HG03108 (cell line): ENCODE measurements at regions not wholly inside any gene's neighbourhood (a gene's known extent, or its start where the extent isn't known, plus 50 kb on each side); places are given as distances from the start of the nearest gene placed in this dataset.

Experiments
- ATAC-seq: cut with Tn5 transposase; IDR thresholded peaks from one replicate; pipeline ENCODE4 v1.9.1; 2021; ENCODE audit warnings: moderate library complexity; ENCODE audit not compliant: unreplicated experiment

- no peak for ATAC-seq
Observed at GRCh38 chr11:27216270-27217149, 146.5 kb downstream of the CCDC34 start.

- no peak for ATAC-seq
Observed at GRCh38 chr11:27215471-27216269, 147.3 kb downstream of the CCDC34 start.

DNA sequence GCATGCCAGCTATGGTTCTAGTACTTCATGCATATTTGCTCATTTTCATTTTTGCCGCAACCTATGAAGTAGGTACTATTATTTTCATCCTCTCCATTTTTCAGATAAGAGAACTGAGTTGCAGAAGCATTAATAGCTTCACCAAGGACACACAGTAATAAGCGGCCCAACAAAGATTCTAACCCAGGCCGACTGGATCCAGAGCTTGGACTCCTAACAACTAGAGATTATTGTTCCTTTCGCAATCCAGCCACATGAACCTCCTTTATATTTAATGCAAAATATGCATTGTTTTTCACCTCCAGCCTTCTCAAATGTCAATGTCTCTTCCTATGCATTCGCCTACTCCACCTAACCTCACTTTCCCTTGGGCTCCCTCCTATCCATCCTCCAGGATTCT lies 148.3 kb downstream of the CCDC34 start:
- ATAC-seq = no peak

- no peak for ATAC-seq
Observed at GRCh38 chr11:27213232-27213660, 149.8 kb downstream of the CCDC34 start.

GRCh38 chr11:27212248-27212780 lies 150.7 kb downstream of the CCDC34 start:
- ATAC-seq = peak; percentile 41

DNA sequence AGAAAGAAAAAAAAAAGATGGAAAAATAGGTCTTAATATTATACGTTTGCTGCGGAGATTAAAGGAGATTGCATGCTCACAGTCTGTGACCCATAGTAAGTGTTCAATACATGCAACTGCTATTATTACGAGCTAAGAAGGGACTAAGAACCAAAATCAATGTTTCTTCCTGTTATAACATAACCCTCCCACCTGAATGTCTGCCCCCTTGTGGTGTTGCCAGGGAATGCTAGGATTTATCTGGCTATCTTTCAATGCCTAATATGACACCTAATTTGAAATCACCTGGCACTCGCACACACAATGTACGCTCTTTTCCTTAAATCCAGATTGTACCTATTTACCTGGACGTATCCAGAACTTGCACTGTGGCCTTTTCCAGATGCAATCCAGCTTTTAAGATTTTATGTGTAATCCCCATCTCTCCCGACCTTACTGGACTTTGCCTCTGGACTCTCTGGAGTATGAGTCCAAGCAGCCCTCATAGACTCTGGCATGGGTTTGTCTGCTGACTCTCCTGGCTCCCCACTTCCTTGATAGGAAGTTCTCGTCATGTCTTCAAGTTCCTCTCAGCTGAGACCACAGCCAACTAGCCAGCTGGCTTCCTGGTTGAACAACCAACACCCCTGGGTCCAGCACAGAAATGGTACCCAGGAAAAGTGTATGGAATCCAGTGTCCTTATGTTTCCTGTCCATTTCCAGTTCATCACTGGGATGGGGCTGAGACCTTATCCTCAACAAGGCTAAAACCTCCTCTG lies 151.5 kb downstream of the CCDC34 start:
- ATAC-seq = no peak

- no peak for ATAC-seq
Observed at GRCh38 chr11:27210531-27210930, 152.5 kb downstream of the CCDC34 start.

DNA sequence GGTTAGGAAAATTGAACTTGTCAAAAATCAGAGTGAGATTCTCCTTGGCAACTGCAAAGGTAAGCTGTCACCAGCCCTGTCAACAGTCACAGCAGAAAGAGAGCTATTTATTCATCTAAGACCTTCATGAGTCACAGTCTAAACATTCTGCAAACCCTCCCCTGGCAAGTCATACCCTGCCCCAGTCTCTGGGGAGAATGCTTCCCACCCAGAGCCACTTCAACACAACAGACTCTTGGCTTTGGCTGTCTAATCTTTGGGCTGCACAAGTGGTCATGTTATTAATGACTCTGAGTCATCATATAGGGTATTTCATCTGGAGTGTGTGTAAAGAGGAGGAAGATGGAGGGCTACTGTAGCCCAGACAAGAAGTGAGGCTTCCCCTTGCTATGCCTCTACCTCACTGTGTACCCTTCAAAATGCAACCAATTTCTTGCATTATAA lies 153.4 kb downstream of the CCDC34 start:
- ATAC-seq = peak; percentile 56

- no peak for ATAC-seq
Observed at GRCh38 chr11:27208846-27209245, 154.2 kb downstream of the CCDC34 start.

DNA sequence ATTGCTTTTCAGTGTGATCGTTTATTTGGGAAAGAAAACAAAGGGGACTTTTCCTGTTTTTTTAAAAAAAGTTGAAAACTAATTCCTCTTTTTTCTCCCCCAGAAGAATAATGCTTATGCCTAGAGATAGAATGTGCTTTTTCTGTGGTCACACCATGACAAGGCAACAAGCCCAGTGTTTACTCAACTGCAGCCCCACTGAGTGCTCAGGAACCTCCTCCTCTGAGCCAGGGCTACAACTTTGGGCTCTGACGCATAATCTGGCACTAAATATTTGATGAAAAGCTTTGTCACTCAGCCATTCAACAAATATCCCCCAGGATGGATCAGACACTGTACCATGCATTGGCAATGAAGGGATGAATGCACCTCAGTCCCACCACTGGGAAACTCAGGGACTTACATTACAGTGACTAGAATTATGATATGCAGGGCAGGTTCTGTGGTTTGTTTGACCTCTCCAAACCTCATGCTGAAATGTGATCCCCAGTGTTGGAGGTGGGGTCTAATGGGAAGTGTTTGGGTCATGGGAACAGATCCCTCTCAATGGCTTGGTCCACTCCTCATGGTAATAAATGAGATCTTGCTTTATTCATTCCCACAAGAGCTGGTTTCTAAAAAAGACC lies 155.9 kb downstream of the CCDC34 start:
- ATAC-seq = no peak

DNA sequence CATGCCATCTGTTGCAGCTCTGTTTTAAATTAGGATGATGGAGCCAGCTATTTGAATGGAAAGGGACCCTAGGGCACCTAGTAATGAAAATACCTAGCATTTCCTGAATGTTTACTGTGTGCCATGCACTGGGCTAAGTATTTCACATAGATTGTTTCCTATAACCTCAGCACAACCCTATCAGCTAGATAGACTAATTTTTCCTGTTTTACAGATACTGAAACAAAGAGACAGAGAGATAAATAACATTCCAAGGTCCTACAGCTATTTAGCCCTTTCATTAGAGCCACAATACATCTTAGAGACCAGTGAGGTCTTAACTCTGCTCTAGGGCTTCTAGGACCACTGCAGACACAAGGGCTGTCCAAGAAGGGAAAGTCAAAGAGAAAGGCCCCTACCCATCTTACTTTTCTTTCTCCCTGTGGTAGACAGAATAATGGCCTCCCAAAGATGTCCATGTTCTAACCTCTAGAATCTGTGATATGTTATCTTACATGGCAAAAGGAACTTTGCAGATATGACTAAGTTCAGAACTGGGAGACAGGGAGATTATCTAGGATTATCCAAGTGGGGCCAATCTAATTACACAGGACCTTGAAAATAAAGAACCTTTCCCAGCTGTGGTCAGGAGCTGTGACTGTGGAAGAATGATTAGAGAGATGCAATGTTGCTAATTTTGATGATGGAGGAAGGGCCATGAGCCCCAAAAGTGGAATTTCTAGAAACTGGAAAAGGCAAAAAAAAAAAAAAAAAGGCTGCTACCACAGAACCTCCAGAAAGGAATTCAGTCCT lies 157.0 kb downstream of the CCDC34 start:
- no peak for ATAC-seq

- ATAC-seq = no peak
Observed at GRCh38 chr11:27205250-27205649, 157.8 kb downstream of the CCDC34 start.

DNA sequence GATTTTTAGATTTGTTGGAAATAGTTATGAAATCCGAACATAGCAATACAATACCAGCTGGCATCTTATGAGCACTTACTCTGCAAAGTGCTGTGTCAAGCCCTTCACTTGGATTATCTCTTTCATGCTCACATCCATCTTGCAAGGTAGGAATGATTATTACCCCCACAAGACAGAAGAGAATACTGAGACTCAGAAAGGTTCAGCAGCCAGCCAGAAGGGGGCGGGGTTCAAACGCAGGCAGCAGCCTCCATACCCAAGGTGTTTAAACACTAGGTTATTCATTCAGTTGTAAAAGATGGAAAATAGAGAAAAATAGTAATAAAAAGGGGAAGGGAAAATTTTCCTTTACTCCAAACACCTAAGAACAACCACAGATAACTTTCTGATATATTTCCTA lies 158.5 kb downstream of the CCDC34 start:
- ATAC-seq = no peak

DNA sequence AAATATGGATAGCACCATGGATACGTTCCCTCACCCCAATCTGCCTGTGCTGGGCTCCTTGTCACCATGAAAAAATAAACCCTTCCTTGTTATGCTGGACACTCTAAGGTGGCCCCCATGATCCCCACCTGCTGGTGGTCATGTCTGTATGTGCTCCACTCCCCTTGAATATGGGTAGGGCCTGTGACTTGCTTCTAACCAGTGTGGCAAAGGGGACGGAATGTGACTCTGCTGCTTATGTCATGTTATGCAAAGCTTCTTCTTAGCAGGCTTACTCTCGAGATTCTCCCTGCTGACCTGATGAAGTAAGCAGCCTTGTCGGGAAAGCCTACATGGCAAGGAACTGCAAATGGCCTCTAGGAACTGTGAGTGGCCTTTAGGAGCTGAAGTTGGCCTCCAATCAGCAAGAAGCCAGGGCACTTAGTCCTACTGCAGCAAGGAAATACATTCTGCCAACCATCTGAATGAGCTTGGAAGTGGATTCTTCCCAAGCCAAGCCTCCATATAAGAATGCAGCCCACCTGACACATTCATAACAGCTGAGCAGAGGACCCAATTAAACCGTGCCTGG lies 159.9 kb downstream of the CCDC34 start:
- ATAC-seq = no peak

- no peak for ATAC-seq
Observed at GRCh38 chr11:27201454-27202302, 161.1 kb downstream of the BBOX1 start.

- no peak for ATAC-seq
Observed at GRCh38 chr11:27200779-27201453, 160.3 kb downstream of the BBOX1 start.

- ATAC-seq = no peak
Observed at GRCh38 chr11:27196203-27196897, 155.7 kb downstream of the BBOX1 start.
